ENCODE measurements at regions not wholly inside any gene's neighbourhood (a gene's known extent, or its start where the extent isn't known, plus 50 kb on each side); places are given as distances from the start of the nearest gene placed in this dataset.

DNA sequence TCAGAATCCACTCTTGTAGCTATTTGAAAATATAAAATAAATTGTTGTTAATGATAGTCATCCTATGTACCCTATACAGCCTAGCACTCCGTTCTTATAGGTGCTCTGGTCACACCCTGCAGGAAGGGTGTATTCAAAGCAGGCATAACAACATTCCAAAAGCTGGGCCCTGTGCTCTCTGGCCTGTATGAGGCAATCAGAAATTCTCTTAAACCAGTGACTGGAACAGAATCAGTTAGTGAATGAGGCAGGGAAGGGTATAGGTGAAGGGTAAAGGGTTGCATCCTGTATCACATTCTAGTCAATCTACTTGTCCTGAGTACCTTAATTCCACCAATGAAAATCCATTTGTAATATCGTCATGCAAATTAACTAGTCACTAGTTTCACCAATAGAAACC lies 154.5 kb upstream of the ZNF217 start:
- peak overlapping the region; percentile 36 for H3K27ac Mint-ChIP-seq
- H3K4me3 Mint-ChIP-seq, result no peak overlapping the region
- H3K4me1 Mint-ChIP-seq, result peaks cover 29% of the 10 kb centered on the region
- no peaks in the 10 kb centered on the region for H3K27me3 Mint-ChIP-seq
- no peaks in the 10 kb centered on the region for H3K36me3 Mint-ChIP-seq (ENCODE audit: low read depth)
- ATAC-seq (replicated peaks), result no peak
- H3K9me3 Mint-ChIP-seq, result no peaks in the 10 kb centered on the region

GRCh38 chr20:53743607-53744260 lies 150.1 kb upstream of the ZNF217 start:
- H3K9me3 Mint-ChIP-seq, result no peaks in the 10 kb centered on the region
- no peaks in the 10 kb centered on the region for H3K27me3 Mint-ChIP-seq
- H3K4me3 Mint-ChIP-seq, result no peak overlapping the region
- peaks cover 17% of the 10 kb centered on the region for H3K4me1 Mint-ChIP-seq
- H3K36me3 Mint-ChIP-seq (ENCODE audit: low read depth), result no peaks in the 10 kb centered on the region
- ATAC-seq (replicated peaks), result no peak
- H3K27ac Mint-ChIP-seq, result peak overlapping the region; percentile 59

GRCh38 chr20:53742685-53743081 lies 149.0 kb upstream of the ZNF217 start:
- Mint-ChIP-seq H3K27ac (no peak overlapping the region), H3K9me3 (no peaks in the 10 kb centered on the region)

DNA sequence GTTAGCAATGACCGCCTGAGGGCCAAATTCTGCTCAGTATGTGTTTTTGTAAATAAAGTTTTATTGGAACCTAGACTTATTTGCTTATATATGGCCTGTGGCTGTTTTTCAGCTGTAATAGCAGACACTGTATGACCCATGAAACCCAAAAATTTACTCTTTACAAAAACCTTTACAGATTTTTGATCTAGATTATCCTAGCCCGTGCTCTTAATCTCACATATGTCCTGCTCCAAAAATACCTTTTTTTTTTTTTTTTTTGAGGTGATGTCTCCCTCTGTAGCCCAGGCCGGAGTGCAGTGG lies 148.0 kb upstream of the ZNF217 start:
- Mint-ChIP-seq H3K4me1 (peaks cover 20% of the 10 kb centered on the region), H3K27ac (no peak overlapping the region), H3K4me3 (no peak overlapping the region), H3K36me3 (ENCODE audit: low read depth) (no peaks in the 10 kb centered on the region), H3K9me3 (no peaks in the 10 kb centered on the region), H3K27me3 (no peaks in the 10 kb centered on the region)
- ATAC-seq (replicated peaks), result no peak

More at GRCh38 chr20:53742685-53743081, 149.0 kb upstream of the ZNF217 start:
- ATAC-seq (replicated peaks), result no peak
- peaks cover 12% of the 10 kb centered on the region for H3K4me1 Mint-ChIP-seq
- no peak overlapping the region for H3K4me3 Mint-ChIP-seq
- H3K27me3 Mint-ChIP-seq, result no peaks in the 10 kb centered on the region
- no peaks in the 10 kb centered on the region for H3K36me3 Mint-ChIP-seq (ENCODE audit: low read depth)

- H3K4me1 Mint-ChIP-seq, result peaks cover 21% of the 10 kb centered on the region
- no peaks in the 10 kb centered on the region for H3K36me3 Mint-ChIP-seq (ENCODE audit: low read depth)
- peak overlapping the region; percentile 85 for H3K27ac Mint-ChIP-seq
- H3K27me3 Mint-ChIP-seq, result no peaks in the 10 kb centered on the region
- ATAC-seq (replicated peaks), result peak; percentile 85
- H3K4me3 Mint-ChIP-seq, result peak overlapping the region; percentile 88
- H3K9me3 Mint-ChIP-seq, result no peaks in the 10 kb centered on the region
These were observed 146.5 kb upstream of the ZNF217 start for GRCh38 chr20:53739799-53740785.

DNA sequence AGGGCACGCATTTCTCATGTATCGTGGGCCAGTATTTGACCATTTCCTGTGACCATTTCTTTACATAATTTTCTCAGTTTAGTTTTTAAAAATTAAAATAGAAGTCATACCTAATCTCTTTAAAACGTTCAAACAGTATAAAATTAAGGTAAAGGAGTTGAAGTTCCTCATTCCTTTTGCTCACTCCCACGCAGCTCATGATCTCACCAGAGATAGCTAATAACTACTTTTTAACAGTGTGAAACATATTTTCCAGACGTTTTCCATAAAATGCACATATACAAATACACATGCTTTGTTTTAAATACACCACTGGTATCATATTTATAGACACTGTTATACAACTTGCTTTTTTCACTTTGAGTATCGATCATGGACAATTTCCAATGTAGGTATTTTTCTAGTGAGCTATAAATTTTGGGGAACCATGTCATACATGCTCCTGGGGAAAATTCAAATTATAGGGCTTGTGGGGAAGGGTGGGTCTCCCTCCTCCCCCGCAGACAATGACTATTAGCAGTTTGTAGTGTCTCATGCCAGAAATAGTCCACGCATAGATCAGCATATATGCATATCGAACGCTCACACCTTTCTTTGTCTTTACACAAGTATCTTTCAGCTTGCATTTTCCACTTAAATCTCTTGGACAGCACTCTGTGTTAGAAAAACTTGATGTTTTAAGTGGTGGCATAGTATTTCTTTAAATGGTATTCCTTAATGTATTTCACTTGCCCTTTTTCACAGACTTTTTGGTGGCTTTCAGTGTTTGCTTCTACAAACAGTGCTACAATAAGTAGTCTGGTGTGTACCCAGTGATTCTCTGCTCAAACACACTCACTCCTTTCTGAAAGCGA lies 145.5 kb upstream of the ZNF217 start:
- no peak for ATAC-seq (replicated peaks)
- peak overlapping the region; percentile 88 for H3K4me3 Mint-ChIP-seq
- no peaks in the 10 kb centered on the region for H3K27me3 Mint-ChIP-seq
- H3K4me1 Mint-ChIP-seq, result peaks cover 21% of the 10 kb centered on the region
- no peaks in the 10 kb centered on the region for H3K36me3 Mint-ChIP-seq (ENCODE audit: low read depth)
- peak overlapping the region; percentile 85 for H3K27ac Mint-ChIP-seq
- no peaks in the 10 kb centered on the region for H3K9me3 Mint-ChIP-seq

GRCh38 chr20:53738039-53738944 lies 144.7 kb upstream of the ZNF217 start:
- Mint-ChIP-seq H3K27ac (no peak overlapping the region), H3K4me3 (no peak overlapping the region), H3K27me3 (no peaks in the 10 kb centered on the region), H3K36me3 (ENCODE audit: low read depth) (no peaks in the 10 kb centered on the region), H3K4me1 (peaks cover 21% of the 10 kb centered on the region), H3K9me3 (no peaks in the 10 kb centered on the region)
- ATAC-seq (replicated peaks), result no peak

DNA sequence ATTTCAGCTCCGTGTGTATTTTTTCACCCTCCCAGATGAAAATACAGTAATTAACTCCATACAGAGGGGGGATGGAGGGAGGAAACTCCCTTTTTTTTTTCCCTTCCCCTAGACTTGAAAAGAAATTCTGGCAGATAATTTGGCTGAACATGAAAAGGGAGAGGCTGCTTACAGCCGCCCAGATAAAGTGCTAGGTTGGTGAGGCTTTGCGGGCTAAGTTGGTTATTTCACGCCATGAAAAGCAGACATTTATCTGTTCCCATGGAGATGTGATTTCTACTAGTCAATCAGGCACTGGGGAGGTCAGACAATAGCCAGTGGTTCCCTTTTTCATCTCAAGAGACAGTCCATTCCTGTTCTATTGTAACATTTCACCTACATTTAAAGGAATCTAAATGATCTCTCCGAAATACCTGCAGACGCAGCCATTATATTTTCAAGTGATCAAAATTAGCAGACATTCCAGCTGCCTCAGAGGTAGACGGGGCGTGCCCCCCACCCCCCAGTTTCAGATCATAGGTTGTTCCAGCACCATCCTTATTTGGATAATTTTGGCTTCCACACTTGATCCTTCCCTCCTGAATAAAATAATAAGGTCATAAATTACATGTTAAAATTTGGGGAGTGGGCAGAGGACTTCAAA lies 143.9 kb upstream of the ZNF217 start:
- Mint-ChIP-seq H3K4me3 (peak overlapping the region; percentile 56), H3K36me3 (ENCODE audit: low read depth) (no peaks in the 10 kb centered on the region), H3K27ac (peak overlapping the region; percentile 69)

GRCh38 chr20:53736757-53737395 lies 143.2 kb upstream of the ZNF217 start:
- Mint-ChIP-seq H3K4me3 (peak overlapping the region; percentile 56), H3K36me3 (ENCODE audit: low read depth) (no peaks in the 10 kb centered on the region), H3K4me1 (peaks cover 21% of the 10 kb centered on the region), H3K27ac (peak overlapping the region; percentile 69), H3K9me3 (no peaks in the 10 kb centered on the region), H3K27me3 (no peaks in the 10 kb centered on the region)
- ATAC-seq (replicated peaks), result peak; percentile 53

More for the DNA sequence above, 143.9 kb upstream of the ZNF217 start:
- no peaks in the 10 kb centered on the region for H3K9me3 Mint-ChIP-seq
- H3K4me1 Mint-ChIP-seq, result peaks cover 21% of the 10 kb centered on the region
- ATAC-seq (replicated peaks), result no peak
- H3K27me3 Mint-ChIP-seq, result no peaks in the 10 kb centered on the region

- Mint-ChIP-seq H3K4me3 (peak overlapping the region; percentile 56), H3K27ac (peak overlapping the region; percentile 69), H3K9me3 (no peaks in the 10 kb centered on the region), H3K27me3 (no peaks in the 10 kb centered on the region), H3K4me1 (peaks cover 21% of the 10 kb centered on the region), H3K36me3 (ENCODE audit: low read depth) (no peaks in the 10 kb centered on the region)
- ATAC-seq (replicated peaks), result no peak
These were observed 142.6 kb upstream of the ZNF217 start for GRCh38 chr20:53736122-53736756.

DNA sequence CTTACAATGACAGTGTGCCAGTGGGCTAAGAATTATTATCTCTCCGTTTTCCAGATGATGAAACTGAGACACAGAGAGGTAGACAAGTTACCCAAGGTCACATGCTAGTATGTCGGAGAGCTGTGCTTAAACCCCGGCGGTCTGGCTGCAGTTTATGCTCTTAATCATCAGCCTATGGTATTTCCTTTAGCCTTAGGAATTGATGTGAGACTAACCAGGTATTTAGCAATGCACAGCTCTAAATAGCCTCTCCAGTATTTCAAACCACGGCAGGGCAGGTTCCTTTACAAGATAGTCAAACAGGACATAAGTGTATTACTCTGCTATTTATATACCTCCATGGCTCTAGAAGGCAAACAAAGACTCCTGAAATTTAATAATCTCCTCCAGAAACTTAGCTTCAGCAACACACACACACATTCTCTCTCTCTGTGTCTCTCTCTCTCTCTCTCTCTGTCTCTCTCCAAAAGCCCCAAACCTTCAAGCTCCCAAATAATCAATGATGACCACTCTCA lies 142.0 kb upstream of the ZNF217 start:
- Mint-ChIP-seq H3K27me3 (no peaks in the 10 kb centered on the region), H3K36me3 (ENCODE audit: low read depth) (no peaks in the 10 kb centered on the region), H3K4me3 (no peak overlapping the region), H3K9me3 (no peaks in the 10 kb centered on the region), H3K27ac (no peak overlapping the region), H3K4me1 (peaks cover 20% of the 10 kb centered on the region)
- no peak for ATAC-seq (replicated peaks)

DNA sequence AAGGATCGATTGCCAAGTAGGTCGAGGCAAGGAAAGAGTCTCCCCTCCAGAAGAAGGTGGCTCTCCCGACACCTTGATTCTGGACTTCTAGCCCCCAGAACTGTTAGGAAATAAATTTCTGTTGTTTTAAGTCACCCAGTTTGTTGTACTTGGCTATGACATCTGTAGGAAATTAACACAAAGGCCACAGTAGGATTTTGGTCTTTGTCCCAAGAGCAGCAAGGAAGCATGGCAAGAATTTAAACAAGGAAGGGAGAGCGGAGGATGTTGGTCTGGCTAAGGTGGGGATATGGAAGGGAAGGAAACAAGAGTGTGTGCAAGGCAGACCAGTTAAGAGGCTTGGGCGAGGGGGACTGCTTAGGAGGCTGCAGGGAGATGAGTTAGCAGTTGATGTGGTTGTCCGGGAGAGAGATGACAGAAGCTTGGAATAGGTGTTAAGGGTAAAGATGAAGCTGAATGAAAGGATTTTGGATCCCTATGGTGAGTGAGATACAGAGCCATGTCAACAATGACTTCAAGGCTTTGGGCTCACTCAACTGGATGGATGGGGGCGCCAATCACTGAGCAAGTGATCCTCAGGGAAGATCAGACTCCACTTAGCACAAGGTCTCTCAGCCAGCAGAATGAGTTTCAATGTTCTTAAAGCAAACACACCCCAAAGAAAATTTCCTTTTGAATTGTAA lies 140.5 kb upstream of the ZNF217 start:
- Mint-ChIP-seq H3K4me3 (no peak overlapping the region), H3K4me1 (peaks cover 14% of the 10 kb centered on the region), H3K27ac (no peak overlapping the region), H3K36me3 (ENCODE audit: low read depth) (no peaks in the 10 kb centered on the region), H3K9me3 (no peaks in the 10 kb centered on the region), H3K27me3 (no peaks in the 10 kb centered on the region)
- ATAC-seq (replicated peaks), result no peak

Measured in activated T-helper 17 cell treated with anti-CD3 and anti-CD28 coated beads, Interleukin-2, amount 50 U/mL, for 72 hours (primary cell).